ENCODE measurements at regions not wholly inside any gene's neighbourhood (a gene's known extent, or its start where the extent isn't known, plus 50 kb on each side); places are given as distances from the start of the nearest gene placed in this dataset.
"Not testable (repeated sequence)": the region's sequence is repeated elsewhere in the genome, so short reads cannot be mapped to it uniquely, and the experiment has no call there.

DNA sequence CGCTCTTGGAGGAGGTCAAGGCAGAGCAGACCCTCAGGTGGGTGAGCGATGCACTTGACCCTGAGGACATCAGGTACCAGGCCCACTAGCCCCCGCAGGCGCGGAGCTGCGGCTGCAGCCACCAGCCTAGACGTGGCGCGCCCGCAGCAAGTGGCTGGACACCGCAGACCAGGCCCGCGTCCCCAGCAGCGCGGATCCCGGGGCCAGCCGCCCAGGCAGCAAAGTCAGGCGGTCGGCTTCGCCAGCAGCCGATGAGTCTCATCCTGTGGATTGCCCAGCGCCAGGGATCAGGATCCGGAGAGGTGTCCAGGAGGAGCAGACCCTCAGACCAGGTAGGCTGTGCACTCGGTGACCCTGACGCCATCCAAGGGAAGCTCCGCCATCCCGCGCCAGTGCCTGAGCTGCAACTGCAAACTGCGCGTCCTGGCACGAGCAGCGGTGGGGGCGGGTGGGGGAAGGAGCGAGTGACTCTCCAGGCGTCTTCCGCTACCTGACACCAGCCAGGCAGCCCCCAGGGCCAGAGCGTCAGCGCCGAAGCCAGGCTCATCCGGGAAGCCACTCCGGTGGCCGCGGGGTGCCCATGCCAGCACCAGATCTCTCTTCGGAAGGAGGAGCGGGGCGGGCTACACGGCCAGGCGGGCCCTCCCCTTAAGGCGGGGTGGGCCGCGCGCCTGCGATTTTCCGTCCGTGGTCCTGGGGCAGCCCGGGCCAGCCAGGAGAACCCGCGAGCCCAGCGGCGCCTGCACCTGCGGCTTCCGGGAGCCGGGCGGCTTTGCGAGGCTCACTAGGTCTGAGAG is 92.6 kb upstream of the THOC3 start:
- not testable (repeated sequence) for DNase-seq (ENCODE audit: low read depth)

DNA sequence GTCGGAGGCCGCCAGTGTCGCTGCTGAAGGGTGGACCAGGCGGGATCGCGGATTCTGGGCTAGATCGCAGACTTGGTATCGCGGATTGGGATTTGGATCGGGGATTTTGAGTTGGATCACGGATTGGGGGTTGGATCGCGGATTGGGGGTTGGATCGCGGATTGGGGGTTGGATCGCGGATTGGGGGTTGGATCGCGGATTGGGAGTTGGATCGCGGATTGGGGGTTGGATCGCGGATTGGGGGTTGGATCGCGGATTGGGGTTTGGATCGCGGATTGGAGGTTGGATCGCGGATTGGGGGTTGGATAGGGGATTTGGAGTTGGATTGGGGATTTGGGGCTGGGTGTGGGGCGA is 93.1 kb upstream of the THOC3 start:
- not testable (repeated sequence) for DNase-seq (ENCODE audit: low read depth)

GRCh38 chr5:176061660-176062059 is 93.5 kb upstream of the THOC3 start:
- DNase-seq (ENCODE audit: low read depth), result not testable (repeated sequence)

DNA sequence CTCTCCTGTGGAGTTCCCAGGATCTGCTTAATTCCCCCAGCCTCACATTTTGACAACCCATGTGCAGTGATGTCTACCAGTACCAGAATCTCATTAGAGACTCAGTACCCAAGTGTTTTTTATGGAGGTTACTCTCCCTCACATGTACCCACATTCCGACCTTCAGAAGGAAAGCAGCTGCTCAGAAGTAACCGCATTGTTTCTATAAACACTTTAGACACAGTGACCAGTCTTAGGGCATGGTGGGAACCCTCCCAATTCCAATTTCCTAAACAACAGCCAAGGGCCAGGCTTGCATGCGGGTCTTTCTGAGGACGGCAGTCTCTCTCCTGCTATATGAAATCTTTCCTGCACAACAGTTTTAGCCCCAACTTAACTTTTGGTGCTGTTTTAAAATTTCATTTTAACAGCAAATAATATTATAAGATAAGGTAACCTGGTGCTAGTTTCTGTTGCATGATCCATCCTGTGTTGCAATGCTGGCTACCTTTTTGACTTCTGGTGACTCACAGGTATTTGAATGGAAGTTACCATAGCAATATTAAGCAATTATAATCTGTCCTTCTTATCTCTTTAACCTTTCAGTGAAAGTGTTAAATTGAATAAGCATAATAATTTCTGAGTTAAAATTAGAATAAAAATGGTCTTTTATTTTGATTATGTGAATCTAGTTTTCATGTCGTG is 98.3 kb upstream of the THOC3 start:
- not testable (repeated sequence) for DNase-seq (ENCODE audit: low read depth)

GRCh38 chr5:176067162-176067561 is 99.0 kb upstream of the THOC3 start:
- DNase-seq (ENCODE audit: low read depth), result not testable (repeated sequence)

- not testable (repeated sequence) for DNase-seq (ENCODE audit: low read depth)
Measured at GRCh38 chr5:176067948-176068347, 99.8 kb upstream of the THOC3 start.

- DNase-seq (ENCODE audit: low read depth), result not testable (repeated sequence)
Measured at GRCh38 chr5:176073996-176074571, 106.0 kb upstream of the THOC3 start.

- not testable (repeated sequence) for DNase-seq (ENCODE audit: low read depth)
Measured at GRCh38 chr5:176083717-176084116, 115.6 kb upstream of the THOC3 start.

GRCh38 chr5:176103083-176103482 is 135.0 kb upstream of the THOC3 start:
- not testable (repeated sequence) for DNase-seq (ENCODE audit: low read depth)

DNA sequence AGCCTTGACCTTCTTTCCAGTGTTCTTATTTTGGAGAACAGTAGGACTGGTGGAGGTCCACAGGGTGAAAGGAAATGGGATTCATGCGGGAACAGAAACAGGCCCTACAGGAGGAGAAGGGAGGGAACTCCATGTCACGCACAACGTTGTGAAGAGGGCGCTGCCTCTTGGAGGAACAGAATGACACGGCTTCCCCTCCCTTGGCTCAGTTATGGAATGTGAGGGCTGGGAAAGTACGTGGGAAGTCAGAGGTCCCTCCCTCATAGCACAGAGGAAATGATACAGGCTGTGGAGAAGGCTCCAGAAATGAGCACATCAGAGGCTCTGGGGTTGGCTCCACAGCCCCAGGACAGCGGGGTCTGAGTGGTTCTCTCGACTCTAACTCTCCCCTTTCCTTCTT is 125.3 kb upstream of the SIMC1 start:
- not testable (repeated sequence) for DNase-seq (ENCODE audit: low read depth)

DNA sequence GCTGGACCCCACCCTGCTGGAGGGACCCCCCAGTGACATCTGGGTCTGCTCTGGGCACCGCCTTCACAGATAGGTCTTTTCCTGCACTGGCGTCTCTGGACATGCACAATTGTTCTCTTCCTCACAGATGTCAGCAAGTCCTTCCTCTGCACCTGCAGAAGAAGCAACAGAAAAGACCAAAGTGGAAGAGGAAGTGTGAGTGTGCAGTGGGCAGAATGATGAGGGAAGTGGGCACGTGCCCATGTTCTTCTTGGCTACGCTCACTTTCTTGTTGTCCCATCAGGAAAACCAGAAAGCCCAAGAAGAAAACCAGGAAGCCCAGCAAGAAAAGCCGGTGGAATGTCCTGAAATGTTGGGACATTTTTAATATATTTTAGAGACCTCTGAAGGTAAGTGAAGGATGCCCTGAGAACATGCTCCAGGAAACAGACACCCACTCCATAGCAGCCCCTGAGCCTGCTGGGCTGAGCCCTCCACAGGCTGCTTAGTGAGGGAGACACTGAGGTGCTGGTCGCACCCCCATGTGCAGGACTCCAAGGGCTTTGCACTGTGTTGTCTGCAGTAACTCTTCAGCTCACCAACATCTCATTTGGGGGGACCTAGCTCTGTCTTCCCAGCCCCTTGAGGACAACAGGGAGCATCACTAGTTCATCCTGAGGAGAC is 124.4 kb upstream of the SIMC1 start:
- DNase-seq (ENCODE audit: low read depth), result not testable (repeated sequence)

- DNase-seq (ENCODE audit: low read depth), result not testable (repeated sequence)
Measured at GRCh38 chr5:176114825-176115224, 123.4 kb upstream of the SIMC1 start.

- DNase-seq (ENCODE audit: low read depth), result peak; percentile 47
Measured at GRCh38 chr5:176117699-176118238, 120.5 kb upstream of the SIMC1 start.

DNA sequence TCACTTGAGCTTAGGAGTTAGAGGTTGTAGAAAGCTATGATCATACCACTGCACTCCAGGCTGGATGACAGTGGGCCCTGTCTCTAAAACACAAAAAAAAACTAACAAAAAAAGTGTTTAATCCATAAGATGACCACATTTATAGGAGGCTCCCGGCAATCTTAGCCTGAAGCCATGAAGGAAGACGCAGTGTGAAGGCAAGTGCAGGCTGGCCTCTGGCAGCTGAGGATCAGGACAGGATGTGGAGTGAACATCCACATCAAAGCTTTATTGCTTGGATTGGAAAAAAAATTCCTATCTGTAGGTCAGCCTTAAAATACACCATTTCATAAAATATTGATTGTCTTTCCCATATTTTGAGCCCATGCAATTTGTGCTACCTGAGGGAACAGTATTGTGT is 115.9 kb upstream of the SIMC1 start:
- not testable (repeated sequence) for DNase-seq (ENCODE audit: low read depth)

DNA sequence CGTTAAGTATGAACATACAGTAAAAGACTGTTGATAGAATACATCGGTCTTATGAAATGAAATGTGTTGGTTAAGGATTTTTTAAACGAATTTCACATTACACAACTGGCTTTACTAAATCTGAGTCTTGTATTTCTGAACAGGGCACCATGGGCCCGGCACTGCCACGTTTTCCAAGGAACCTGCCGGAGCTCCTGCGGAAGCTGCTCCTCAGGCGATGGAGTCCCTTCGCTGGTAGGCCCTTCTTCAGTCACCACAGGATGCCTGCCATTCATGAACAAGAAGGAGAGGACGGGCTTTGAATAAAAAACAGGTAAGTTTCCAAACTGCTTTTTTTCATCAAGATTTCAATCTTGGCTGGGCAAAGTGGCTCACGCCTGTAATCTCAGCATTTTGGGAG is 114.1 kb upstream of the SIMC1 start:
- not testable (repeated sequence) for DNase-seq (ENCODE audit: low read depth)

DNA sequence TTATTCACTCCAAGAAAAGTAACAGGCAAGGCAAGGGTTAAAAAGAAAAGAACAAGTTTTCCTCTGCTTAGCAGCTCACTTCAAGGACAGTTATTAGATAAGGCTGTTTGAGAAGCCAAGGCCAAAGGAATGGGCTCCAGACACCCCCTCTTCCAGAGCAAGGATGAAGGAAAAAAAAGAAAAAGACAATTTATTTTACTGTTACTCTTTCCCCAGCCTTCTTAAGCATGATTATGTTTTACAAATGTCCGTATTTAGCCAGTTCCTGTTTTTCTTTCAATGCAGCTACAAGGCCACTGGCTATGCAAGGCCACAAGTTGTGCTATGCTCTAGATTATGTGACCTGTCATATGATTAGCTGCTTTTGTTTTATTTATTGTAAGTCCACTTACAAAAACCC is 106.5 kb upstream of the SIMC1 start:
- DNase-seq (ENCODE audit: low read depth), result no peak

- no peak for DNase-seq (ENCODE audit: low read depth)
Measured at GRCh38 chr5:176132471-176133288, 105.5 kb upstream of the SIMC1 start.

GRCh38 chr5:176133289-176133870 is 104.8 kb upstream of the SIMC1 start:
- DNase-seq (ENCODE audit: low read depth), result no peak

- DNase-seq (ENCODE audit: low read depth), result no peak
Measured at GRCh38 chr5:176133877-176134276, 104.3 kb upstream of the SIMC1 start.

- DNase-seq (ENCODE audit: low read depth), result no peak
Measured at GRCh38 chr5:176134529-176135223, 103.5 kb upstream of the SIMC1 start.

Measured in fibroblast of gingiva (primary cell).